SU-DHL-6 (cell line): ENCODE measurements at regions not wholly inside any gene's neighbourhood (a gene's known extent, or its start where the extent isn't known, plus 50 kb on each side); places are given as distances from the start of the nearest gene placed in this dataset.

Source experiments
- H2AFZ ChIP-seq: fragments of 200-600 bp; sonication (generic); 2 replicates; pipeline ENCODE4 v1.6.1; 2014; ENCODE audit warnings: low read depth, mild to moderate bottlenecking, moderate library complexity, mixed read lengths, antibody characterized with exemption, low read length; ENCODE audit not compliant: severe bottlenecking
- H3F3A ChIP-seq: fragments of 200-600 bp; shearing (Covaris generic); 2 replicates; pipeline ENCODE4 v1.6.0; 2016; ENCODE audit warnings: antibody characterized with exemption, mild to moderate bottlenecking; ENCODE audit not compliant: insufficient read depth
- H3K27ac ChIP-seq: fragments of 200-600 bp; sonication (generic); 2 replicates; pipeline ENCODE4 v1.5.1; 2016; ENCODE audit warnings: low read depth, mild to moderate bottlenecking, low read length, moderate library complexity, mixed read lengths
- H3K27me3 ChIP-seq: fragments of 200-600 bp; sonication (generic), shearing (Covaris generic); 2 replicates; pipeline ENCODE4 v1.6.0; 2014; ENCODE audit warnings: mild to moderate bottlenecking, low read length
- H3K36me3 ChIP-seq: fragments of 200-600 bp; sonication (generic); 2 replicates; pipeline ENCODE4 v1.6.1; 2014; ENCODE audit warnings: mild to moderate bottlenecking, low read length, mixed read lengths
- H3K4me2 ChIP-seq: fragments of 300-600, 200-600 bp; shearing (Covaris generic), sonication (generic); 2 replicates; pipeline ENCODE4 v1.6.0; 2014; ENCODE audit warnings: low read length, low read depth, mild to moderate bottlenecking; ENCODE audit not compliant: poor library complexity, severe bottlenecking
- H3K4me3 ChIP-seq: fragments of 200-600 bp; sonication (generic); 2 replicates; pipeline ENCODE4 v1.5.1; 2014; ENCODE audit warnings: antibody characterized with exemption, low read length, mild to moderate bottlenecking, mixed read lengths; ENCODE audit not compliant: insufficient read depth, poor library complexity, severe bottlenecking
- H3K79me2 ChIP-seq: fragments of 200-600 bp; sonication (generic); 2 replicates; pipeline ENCODE4 v1.6.1; 2014; ENCODE audit warnings: mild to moderate bottlenecking, low read length, moderate library complexity; ENCODE audit not compliant: insufficient read depth
- H3K9ac ChIP-seq: fragments of 200-600 bp; sonication (generic); 2 replicates; pipeline ENCODE4 v1.7.0; 2014; ENCODE audit warnings: mild to moderate bottlenecking, low read length
- H3K9me2 ChIP-seq: fragments of 200-600 bp; sonication (generic); replicated peaks from 2 replicates; pipeline ENCODE4 v1.6.1; 2014; ENCODE audit warnings: low read length; ENCODE audit not compliant: insufficient read depth
- H3K9me3 ChIP-seq: fragments of 200-600 bp; sonication (generic); 2 replicates; pipeline ENCODE4 v1.6.1; 2014; ENCODE audit warnings: low read length, mixed read lengths; ENCODE audit not compliant: insufficient read depth
- H4K20me1 ChIP-seq: fragments of 200-600 bp; sonication (generic); 2 replicates; pipeline ENCODE4 v1.6.1; 2014; ENCODE audit warnings: low read depth, mild to moderate bottlenecking, antibody characterized with exemption, low read length, moderate library complexity, mixed read lengths
- EZH2phosphoT487 ChIP-seq: fragments of 200-600 bp; sonication (generic), shearing (Covaris generic); conservative IDR thresholded peaks from 2 replicates; pipeline ENCODE4 v1.6.1; 2018; ENCODE audit warnings: mild to moderate bottlenecking, antibody characterized with exemption, low read length, moderate library complexity, mixed read lengths
- TF ChIP-seq, protein P1 (sequence below): fragments of 200-600 bp; sonication (generic); IDR thresholded peaks from one replicate; pipeline ENCODE4 v1.5.1; 2017; ENCODE audit warnings: antibody characterized with exemption, mild to moderate bottlenecking, low read length, moderate library complexity; ENCODE audit not compliant: insufficient read depth, poor library complexity, severe bottlenecking

DNA sequence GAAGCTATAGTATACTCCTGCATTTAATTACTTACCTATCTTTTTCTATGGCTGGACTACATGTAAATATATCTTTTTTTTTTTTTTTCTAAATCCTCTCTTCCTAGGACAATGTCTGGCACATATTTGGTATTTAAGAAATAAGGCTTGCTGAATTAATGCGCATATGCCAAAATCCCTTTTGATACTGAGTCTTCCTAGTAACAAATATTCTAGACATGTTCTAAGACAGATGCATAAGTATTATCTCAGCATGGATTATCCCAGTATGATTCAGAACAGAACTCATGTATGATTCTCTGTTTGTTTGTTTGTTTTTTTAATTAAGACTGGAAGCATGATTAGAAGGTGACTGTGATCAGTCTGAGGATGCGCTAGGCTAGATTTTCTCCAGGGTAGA lies 249.8 kb upstream of the ZNF717 start:
- no peaks in the 10 kb centered on the region for H3K9me3 ChIP-seq
- no peaks in the 10 kb centered on the region for H4K20me1 ChIP-seq
- no peaks in the 10 kb centered on the region for H3K27me3 ChIP-seq
- H3K4me3 ChIP-seq = no peak overlapping the region
- H3K27ac ChIP-seq = no peak overlapping the region
- no peaks in the 10 kb centered on the region for H3K79me2 ChIP-seq
- H3F3A ChIP-seq = no peaks in the 10 kb centered on the region
- no peak overlapping the region for H3K4me2 ChIP-seq
- H3K9ac ChIP-seq = no peak overlapping the region
- no peak for TF ChIP-seq EZH2phosphoT487
- TF ChIP-seq, protein P1, sequence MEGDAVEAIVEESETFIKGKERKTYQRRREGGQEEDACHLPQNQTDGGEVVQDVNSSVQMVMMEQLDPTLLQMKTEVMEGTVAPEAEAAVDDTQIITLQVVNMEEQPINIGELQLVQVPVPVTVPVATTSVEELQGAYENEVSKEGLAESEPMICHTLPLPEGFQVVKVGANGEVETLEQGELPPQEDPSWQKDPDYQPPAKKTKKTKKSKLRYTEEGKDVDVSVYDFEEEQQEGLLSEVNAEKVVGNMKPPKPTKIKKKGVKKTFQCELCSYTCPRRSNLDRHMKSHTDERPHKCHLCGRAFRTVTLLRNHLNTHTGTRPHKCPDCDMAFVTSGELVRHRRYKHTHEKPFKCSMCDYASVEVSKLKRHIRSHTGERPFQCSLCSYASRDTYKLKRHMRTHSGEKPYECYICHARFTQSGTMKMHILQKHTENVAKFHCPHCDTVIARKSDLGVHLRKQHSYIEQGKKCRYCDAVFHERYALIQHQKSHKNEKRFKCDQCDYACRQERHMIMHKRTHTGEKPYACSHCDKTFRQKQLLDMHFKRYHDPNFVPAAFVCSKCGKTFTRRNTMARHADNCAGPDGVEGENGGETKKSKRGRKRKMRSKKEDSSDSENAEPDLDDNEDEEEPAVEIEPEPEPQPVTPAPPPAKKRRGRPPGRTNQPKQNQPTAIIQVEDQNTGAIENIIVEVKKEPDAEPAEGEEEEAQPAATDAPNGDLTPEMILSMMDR = no peak
- no peaks in the 10 kb centered on the region for H3K9me2 ChIP-seq
- no peak overlapping the region for H2AFZ ChIP-seq
- H3K36me3 ChIP-seq = no peaks in the 10 kb centered on the region

DNA sequence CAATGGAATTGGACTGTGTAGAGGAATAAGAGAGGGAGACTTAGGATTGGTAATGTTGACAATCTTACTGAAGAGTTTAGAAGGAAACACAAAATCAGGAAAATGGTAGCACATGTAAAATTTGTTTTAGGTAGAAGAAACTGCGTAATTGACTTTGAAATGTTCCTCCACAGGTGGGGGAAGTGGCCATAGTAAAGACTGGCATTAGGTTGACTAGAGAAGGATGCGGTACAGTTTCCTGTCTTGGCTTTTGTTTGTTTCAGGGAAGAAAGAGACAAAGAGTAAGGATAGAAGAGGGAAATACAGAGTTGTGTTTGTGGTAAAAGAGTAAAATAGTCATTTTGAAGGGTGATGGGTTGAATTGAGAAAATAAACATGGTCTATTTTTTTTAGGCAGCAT lies 253.6 kb upstream of the ZNF717 start:
- TF ChIP-seq, protein P1 = no peak
- no peak overlapping the region for H3K4me3 ChIP-seq
- H3K9me3 ChIP-seq = no peaks in the 10 kb centered on the region
- no peak overlapping the region for H3K4me2 ChIP-seq
- H3K79me2 ChIP-seq = no peaks in the 10 kb centered on the region
- H4K20me1 ChIP-seq = no peaks in the 10 kb centered on the region
- H3K9ac ChIP-seq = no peak overlapping the region
- H3K27me3 ChIP-seq = no peaks in the 10 kb centered on the region
- H2AFZ ChIP-seq = no peak overlapping the region
- H3K36me3 ChIP-seq = no peaks in the 10 kb centered on the region
- H3K9me2 ChIP-seq = no peaks in the 10 kb centered on the region
- no peaks in the 10 kb centered on the region for H3F3A ChIP-seq
- no peak overlapping the region for H3K27ac ChIP-seq

DNA sequence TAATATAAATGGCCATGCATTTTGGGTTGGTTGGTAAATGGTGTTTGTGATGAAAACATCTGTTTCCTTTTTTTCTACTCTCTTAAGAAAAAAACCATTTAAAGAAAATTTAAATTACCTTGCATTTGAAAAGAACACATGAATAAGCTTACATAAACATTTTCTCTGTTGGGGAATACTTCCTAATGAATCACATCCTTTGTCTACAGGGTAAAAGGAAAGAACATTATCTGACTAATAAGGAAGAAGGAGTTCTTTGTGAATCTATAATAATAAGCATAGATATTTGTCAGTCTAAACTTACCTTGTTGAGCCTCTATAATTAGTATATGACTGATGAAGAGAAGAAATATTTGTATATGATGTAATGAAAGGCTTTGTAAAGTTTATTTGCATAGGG lies 254.1 kb upstream of the ZNF717 start:
- H4K20me1 ChIP-seq = no peaks in the 10 kb centered on the region
- no peak overlapping the region for H3K4me2 ChIP-seq
- H2AFZ ChIP-seq = no peak overlapping the region
- H3K9me2 ChIP-seq = no peaks in the 10 kb centered on the region
- no peaks in the 10 kb centered on the region for H3K9me3 ChIP-seq
- no peak overlapping the region for H3K9ac ChIP-seq
- no peak overlapping the region for H3K4me3 ChIP-seq
- no peaks in the 10 kb centered on the region for H3K27me3 ChIP-seq
- H3F3A ChIP-seq = no peaks in the 10 kb centered on the region
- H3K27ac ChIP-seq = no peak overlapping the region
- no peaks in the 10 kb centered on the region for H3K36me3 ChIP-seq
- no peak for TF ChIP-seq EZH2phosphoT487
- TF ChIP-seq, protein P1 = no peak
- no peaks in the 10 kb centered on the region for H3K79me2 ChIP-seq

DNA sequence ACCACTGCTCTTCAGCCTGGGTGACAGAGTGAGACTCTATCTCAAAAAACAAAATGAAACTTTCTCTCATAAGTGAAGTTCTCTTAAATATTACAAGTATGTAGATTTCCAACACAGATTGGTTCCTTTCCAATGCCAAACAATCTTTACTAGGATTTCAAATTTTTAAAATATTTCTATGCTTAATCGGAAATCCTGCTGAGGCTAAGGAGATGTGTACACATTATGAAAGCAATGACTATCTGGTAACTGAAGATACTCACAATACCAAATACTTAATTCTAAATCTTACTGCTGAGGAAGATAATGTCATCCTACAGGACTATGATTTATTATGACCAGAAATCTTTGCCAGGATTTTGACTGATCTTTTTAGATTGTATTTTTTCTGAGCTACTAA lies 255.6 kb upstream of the ZNF717 start:
- H3K36me3 ChIP-seq = no peaks in the 10 kb centered on the region
- no peak overlapping the region for H3K27ac ChIP-seq
- no peaks in the 10 kb centered on the region for H3K9me2 ChIP-seq
- H3K4me3 ChIP-seq = no peak overlapping the region
- no peak overlapping the region for H3K9ac ChIP-seq
- no peaks in the 10 kb centered on the region for H3F3A ChIP-seq
- H4K20me1 ChIP-seq = no peaks in the 10 kb centered on the region
- TF ChIP-seq, protein P1 = no peak
- TF ChIP-seq EZH2phosphoT487 = no peak
- no peak overlapping the region for H3K4me2 ChIP-seq
- H2AFZ ChIP-seq = no peak overlapping the region
- no peaks in the 10 kb centered on the region for H3K9me3 ChIP-seq
- no peaks in the 10 kb centered on the region for H3K27me3 ChIP-seq
- H3K79me2 ChIP-seq = no peaks in the 10 kb centered on the region
